ENCODE measurements at regions not wholly inside any gene's neighbourhood (a gene's known extent, or its start where the extent isn't known, plus 50 kb on each side); places are given as distances from the start of the nearest gene placed in this dataset.
"Not testable (repeated sequence)": the region's sequence is repeated elsewhere in the genome, so short reads cannot be mapped to it uniquely, and the experiment has no call there.

DNA sequence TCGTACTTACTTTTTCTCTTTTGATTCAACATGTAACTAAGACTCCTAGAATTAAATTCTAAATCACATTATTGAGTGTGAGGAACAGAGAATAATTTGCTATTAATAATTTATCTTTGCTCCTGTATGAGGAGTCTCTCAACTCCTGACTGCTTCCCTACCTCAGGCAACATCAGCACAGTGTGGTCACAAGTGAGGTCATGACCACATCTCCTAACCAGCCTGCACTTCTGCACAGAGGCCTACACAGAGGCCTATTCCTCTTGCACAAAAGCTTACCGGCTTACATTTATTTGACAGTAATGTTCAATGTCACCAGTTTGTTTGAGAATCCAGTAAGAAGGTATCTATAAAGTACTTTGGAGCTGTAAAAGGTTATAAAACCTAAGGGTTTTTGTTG lies 637.4 kb upstream of the MARCKS start:
- DNase-seq (ENCODE audit: low read depth): no peak
- TF ChIP-seq, protein P1, sequence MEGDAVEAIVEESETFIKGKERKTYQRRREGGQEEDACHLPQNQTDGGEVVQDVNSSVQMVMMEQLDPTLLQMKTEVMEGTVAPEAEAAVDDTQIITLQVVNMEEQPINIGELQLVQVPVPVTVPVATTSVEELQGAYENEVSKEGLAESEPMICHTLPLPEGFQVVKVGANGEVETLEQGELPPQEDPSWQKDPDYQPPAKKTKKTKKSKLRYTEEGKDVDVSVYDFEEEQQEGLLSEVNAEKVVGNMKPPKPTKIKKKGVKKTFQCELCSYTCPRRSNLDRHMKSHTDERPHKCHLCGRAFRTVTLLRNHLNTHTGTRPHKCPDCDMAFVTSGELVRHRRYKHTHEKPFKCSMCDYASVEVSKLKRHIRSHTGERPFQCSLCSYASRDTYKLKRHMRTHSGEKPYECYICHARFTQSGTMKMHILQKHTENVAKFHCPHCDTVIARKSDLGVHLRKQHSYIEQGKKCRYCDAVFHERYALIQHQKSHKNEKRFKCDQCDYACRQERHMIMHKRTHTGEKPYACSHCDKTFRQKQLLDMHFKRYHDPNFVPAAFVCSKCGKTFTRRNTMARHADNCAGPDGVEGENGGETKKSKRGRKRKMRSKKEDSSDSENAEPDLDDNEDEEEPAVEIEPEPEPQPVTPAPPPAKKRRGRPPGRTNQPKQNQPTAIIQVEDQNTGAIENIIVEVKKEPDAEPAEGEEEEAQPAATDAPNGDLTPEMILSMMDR (IDR thresholded peaks at IDR 0.05; ENCODE audit: control insufficient read depth, extremely low read depth, insufficient read depth): no peak

DNA sequence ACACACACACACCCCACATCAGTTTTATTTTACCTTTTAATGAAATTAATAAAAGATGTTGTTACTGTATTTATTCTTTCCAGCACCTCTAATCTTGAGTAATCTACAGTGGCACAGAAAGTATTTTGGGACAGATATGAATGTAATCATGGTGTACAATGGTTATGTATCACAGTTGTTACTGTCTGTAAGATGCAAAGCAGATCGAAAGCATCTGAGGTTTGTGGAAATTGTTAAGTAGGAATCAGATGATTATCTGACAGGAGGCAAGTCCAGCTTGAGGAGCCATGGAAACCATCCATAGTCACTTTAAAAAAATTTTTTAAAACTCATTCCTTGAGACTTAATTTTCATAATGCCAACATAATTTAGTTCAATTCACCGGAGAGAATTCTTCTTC lies 636.3 kb upstream of the MARCKS start:
- TF ChIP-seq, protein P1 (IDR thresholded peaks at IDR 0.05; ENCODE audit: control insufficient read depth, extremely low read depth, insufficient read depth): no peak
- DNase-seq (ENCODE audit: low read depth): no peak
- H3K4me3 ChIP-seq (ENCODE audit: low read depth, low read length): no peak overlapping the region

More for the DNA sequence above, 637.4 kb upstream of the MARCKS start:
- no peak overlapping the region for H3K4me3 ChIP-seq (ENCODE audit: low read depth, low read length)

DNA sequence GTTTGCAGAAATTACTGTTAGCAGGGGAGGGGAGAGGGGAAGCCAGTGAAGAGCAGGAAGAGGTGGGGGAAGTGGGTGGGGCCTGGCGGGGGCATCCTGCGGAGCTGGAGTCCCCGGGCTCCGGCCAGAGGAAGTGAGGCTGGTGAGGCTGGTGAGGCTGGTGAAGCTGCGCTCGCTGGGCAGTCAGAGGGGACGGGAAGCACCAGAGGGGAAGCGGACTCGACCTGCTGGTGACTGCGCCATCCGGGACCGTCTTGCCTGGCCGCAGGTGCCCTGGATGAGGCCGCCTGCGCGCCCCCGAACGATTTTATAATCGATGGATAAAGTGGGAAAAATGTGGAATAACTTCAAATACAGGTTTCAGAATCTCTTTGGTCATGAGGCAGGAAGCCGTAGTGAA lies 635.3 kb upstream of the MARCKS start:
- TF ChIP-seq, protein P1 (IDR thresholded peaks at IDR 0.05; ENCODE audit: control insufficient read depth, extremely low read depth, insufficient read depth): no peak
- H3K4me3 ChIP-seq (ENCODE audit: low read depth, low read length): no peak overlapping the region
- no peak for DNase-seq (ENCODE audit: low read depth)

DNA sequence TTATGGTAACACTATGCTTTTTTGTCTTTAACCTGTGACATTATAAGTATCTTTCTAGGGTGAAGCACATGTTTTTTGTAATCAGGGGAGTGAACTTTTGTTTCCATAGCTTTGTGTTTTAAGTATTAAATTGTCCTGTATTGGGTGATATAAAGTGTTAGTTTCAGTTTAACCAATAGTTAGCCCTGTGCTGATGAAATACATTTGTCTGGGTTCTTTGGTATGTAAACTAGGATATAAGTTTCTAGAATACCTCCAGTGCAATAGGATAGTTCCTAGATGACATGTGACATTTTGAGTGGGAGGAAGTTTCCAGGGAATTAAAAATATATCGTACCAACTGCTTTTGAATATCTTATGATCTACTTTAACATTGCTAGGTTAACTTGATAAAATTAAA lies 611.0 kb upstream of the MARCKS start:
- TF ChIP-seq, protein P1 (IDR thresholded peaks at IDR 0.05; ENCODE audit: control insufficient read depth, extremely low read depth, insufficient read depth): no peak
- DNase-seq (ENCODE audit: low read depth): no peak
- no peak overlapping the region for H3K4me3 ChIP-seq (ENCODE audit: low read depth, low read length)

DNA sequence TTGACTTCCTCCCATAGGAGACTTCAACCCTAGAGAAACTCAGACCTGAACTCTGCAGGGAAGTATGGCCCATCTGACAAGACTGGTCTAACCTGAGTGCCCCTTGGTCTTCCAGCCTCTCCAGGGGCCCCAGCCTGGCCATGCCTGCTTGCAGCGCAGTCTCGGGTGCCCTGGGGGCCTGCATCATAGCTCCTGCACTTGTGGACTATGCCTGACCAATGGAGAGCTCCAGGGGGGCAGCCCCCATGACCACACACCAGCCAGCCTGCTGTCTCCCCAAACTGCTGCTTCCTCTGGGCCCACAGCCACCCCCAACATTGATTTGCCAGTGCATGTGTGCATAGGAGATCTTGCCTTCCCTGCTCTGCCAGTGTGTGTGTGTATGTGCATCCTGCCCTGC lies 608.6 kb upstream of the MARCKS start:
- no peak overlapping the region for H3K4me3 ChIP-seq (ENCODE audit: low read depth, low read length)
- DNase-seq (ENCODE audit: low read depth): no peak
- TF ChIP-seq, protein P1 (IDR thresholded peaks at IDR 0.05; ENCODE audit: control insufficient read depth, extremely low read depth, insufficient read depth): no peak

DNA sequence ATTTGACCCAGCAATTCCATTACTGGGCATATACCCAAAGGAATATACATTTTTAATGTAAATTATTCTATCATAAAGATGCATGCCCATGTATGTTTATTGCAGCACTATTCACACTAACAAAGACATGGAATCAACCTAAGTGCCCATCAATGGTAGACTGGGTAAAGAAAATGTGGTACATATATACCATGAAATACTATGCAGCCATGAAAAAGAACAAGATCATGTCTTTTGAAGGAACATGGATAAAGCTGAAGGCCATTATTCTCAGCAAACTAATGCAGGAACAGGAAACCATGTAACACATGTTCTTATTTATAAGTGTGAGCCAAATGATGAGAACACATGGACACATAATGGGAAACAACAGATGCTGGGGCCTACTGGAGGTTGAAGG lies 603.0 kb upstream of the MARCKS start:
- not testable (repeated sequence) for DNase-seq (ENCODE audit: low read depth); H3K4me3 ChIP-seq (ENCODE audit: low read depth, low read length)

DNA sequence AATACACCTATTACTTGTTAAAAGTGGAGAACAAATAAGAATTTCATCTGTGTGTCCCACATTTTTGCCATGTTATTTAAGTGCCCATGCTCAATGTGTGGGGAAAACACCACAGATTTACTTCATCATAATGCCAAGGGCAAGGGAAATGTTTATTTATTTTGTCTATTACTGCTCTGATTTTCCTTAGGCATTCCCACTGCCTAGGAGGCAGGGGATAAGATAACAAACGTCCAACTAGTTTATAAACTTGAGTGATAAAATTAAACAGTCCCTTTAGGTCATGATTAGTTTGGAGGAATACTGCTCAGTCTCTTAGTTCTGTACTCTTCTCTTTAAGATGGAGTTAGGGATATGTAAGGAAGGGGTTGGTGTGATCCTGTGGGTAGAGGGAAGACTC lies 598.4 kb upstream of the MARCKS start:
- DNase-seq (ENCODE audit: low read depth): no peak
- no peak overlapping the region for H3K4me3 ChIP-seq (ENCODE audit: low read depth, low read length)
- TF ChIP-seq, protein P1 (IDR thresholded peaks at IDR 0.05; ENCODE audit: control insufficient read depth, extremely low read depth, insufficient read depth): no peak
